ENCODE measurements at regions not wholly inside any gene's neighbourhood (a gene's known extent, or its start where the extent isn't known, plus 50 kb on each side); places are given as distances from the start of the nearest gene placed in this dataset.

- TF ChIP-seq, protein P1, sequence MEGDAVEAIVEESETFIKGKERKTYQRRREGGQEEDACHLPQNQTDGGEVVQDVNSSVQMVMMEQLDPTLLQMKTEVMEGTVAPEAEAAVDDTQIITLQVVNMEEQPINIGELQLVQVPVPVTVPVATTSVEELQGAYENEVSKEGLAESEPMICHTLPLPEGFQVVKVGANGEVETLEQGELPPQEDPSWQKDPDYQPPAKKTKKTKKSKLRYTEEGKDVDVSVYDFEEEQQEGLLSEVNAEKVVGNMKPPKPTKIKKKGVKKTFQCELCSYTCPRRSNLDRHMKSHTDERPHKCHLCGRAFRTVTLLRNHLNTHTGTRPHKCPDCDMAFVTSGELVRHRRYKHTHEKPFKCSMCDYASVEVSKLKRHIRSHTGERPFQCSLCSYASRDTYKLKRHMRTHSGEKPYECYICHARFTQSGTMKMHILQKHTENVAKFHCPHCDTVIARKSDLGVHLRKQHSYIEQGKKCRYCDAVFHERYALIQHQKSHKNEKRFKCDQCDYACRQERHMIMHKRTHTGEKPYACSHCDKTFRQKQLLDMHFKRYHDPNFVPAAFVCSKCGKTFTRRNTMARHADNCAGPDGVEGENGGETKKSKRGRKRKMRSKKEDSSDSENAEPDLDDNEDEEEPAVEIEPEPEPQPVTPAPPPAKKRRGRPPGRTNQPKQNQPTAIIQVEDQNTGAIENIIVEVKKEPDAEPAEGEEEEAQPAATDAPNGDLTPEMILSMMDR (IDR thresholded peaks at IDR 0.05; ENCODE audit: insufficient read depth, low read length, poor library complexity, severe bottlenecking), result no peak
- no peaks in the 10 kb centered on the region for H3K36me3 ChIP-seq (ENCODE audit: control insufficient read depth, insufficient read depth, low read length)
- H3K27me3 ChIP-seq (ENCODE audit: control insufficient read depth, insufficient read depth, low read length), result peaks cover 2% of the 10 kb centered on the region
- no peak overlapping the region for H3K4me3 ChIP-seq (ENCODE audit: low read depth, low read length)
- DNase-seq (ENCODE audit: low read depth), result no peak
These were observed 79.2 kb upstream of the TBCA start for GRCh38 chr5:77855369-77855768.

DNA sequence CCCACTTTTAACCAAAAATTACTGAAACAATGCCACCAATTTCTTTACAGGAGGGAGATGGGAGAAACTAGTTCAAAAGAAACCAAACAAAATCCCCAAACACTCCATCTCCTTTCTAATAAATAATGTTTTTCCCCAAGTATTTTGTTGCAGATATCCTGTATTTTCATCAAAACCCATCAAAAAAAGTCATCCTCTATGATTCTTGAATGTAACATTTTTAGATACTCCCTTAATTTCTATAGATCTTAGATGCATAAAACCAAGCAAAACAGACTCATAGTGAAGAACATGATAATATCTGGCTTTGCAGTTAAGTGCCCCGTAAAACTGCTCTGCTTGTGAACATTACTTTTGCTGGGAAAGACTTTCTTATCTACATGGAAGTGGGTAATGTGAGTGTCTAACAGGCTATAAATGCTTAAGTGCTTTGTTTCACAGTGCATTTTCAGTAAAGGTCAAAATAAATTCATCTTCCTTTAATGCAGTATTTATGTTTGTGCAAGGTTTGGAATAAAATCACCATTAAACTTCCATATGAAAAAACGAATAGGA, 77.3 kb upstream of the TBCA start:
- Histone ChIP-seq H3K4me3 (ENCODE audit: low read depth, low read length) (no peak overlapping the region), H3K36me3 (ENCODE audit: control insufficient read depth, insufficient read depth, low read length) (no peaks in the 10 kb centered on the region), H3K27me3 (ENCODE audit: control insufficient read depth, insufficient read depth, low read length) (peaks cover 2% of the 10 kb centered on the region)
- TF ChIP-seq, protein P1 (IDR thresholded peaks at IDR 0.05; ENCODE audit: insufficient read depth, low read length, poor library complexity, severe bottlenecking), result no peak
- DNase-seq (ENCODE audit: low read depth), result no peak

GRCh38 chr5:77852514-77853352, 76.6 kb upstream of the TBCA start:
- TF ChIP-seq, protein P1 (IDR thresholded peaks at IDR 0.05; ENCODE audit: insufficient read depth, low read length, poor library complexity, severe bottlenecking), result no peak
- DNase-seq (ENCODE audit: low read depth), result peak; percentile 56
- H3K4me3 ChIP-seq (ENCODE audit: low read depth, low read length), result peak overlapping the region; percentile 58
- H3K36me3 ChIP-seq (ENCODE audit: control insufficient read depth, insufficient read depth, low read length), result no peaks in the 10 kb centered on the region
- peaks cover 3% of the 10 kb centered on the region for H3K27me3 ChIP-seq (ENCODE audit: control insufficient read depth, insufficient read depth, low read length)

GRCh38 chr5:77852068-77852513, 76.0 kb upstream of the TBCA start:
- Histone ChIP-seq H3K4me3 (ENCODE audit: low read depth, low read length) (peak overlapping the region; percentile 58), H3K27me3 (ENCODE audit: control insufficient read depth, insufficient read depth, low read length) (peaks cover 6% of the 10 kb centered on the region), H3K36me3 (ENCODE audit: control insufficient read depth, insufficient read depth, low read length) (no peaks in the 10 kb centered on the region)
- DNase-seq (ENCODE audit: low read depth), result no peak
- TF ChIP-seq, protein P1 (IDR thresholded peaks at IDR 0.05; ENCODE audit: insufficient read depth, low read length, poor library complexity, severe bottlenecking), result no peak

- Histone ChIP-seq H3K27me3 (ENCODE audit: control insufficient read depth, insufficient read depth, low read length) (peaks cover 11% of the 10 kb centered on the region), H3K4me3 (ENCODE audit: low read depth, low read length) (peak overlapping the region; percentile 58), H3K36me3 (ENCODE audit: control insufficient read depth, insufficient read depth, low read length) (no peaks in the 10 kb centered on the region)
- TF ChIP-seq, protein P1 (IDR thresholded peaks at IDR 0.05; ENCODE audit: insufficient read depth, low read length, poor library complexity, severe bottlenecking), result peak; percentile 7
- no peak for DNase-seq (ENCODE audit: low read depth)
These were observed 75.3 kb upstream of the TBCA start for GRCh38 chr5:77851176-77852067.

Data from kidney epithelial cell (primary cell).